Muscle of back (tissue), 3 donors: ENCODE measurements at regions not wholly inside any gene's neighbourhood (a gene's known extent, or its start where the extent isn't known, plus 50 kb on each side); places are given as distances from the start of the nearest gene placed in this dataset.

Experiments used
- DNase-seq, 3 donors: peaks; one replicate each; pipeline versions ENCODE4 v3.0.0 to v3.0.0-alpha.2; 2013

GRCh38 chr3:43894176-43895049, 203.7 kb downstream of the ABHD5 start:
- peak; percentile 66 to 94 (median 90) for DNase-seq

- no peak for DNase-seq
Observed at GRCh38 chr3:43895573-43895972, 204.8 kb downstream of the ABHD5 start.

GRCh38 chr3:43902415-43902814, 211.7 kb downstream of the ABHD5 start:
- no peak for DNase-seq

- no peak for DNase-seq
Observed at GRCh38 chr3:43905157-43905556, 214.4 kb downstream of the ABHD5 start.

GRCh38 chr3:43906849-43907507, 216.2 kb downstream of the ABHD5 start:
- no peak for DNase-seq

GRCh38 chr3:43907508-43907858, 216.7 kb downstream of the ABHD5 start:
- DNase-seq = no peak

- DNase-seq = no peak
Observed at GRCh38 chr3:43908456-43908855, 217.7 kb downstream of the ABHD5 start.

- no peak for DNase-seq
Observed at GRCh38 chr3:43909149-43909548, 218.4 kb downstream of the ABHD5 start.

- no peak for DNase-seq
Observed at GRCh38 chr3:43910750-43911149, 220.0 kb downstream of the ABHD5 start.

- DNase-seq = no peak
Observed at GRCh38 chr3:43913036-43913948, 222.6 kb downstream of the ABHD5 start.

GRCh38 chr3:43914269-43914668, 223.5 kb downstream of the ABHD5 start:
- DNase-seq = no peak

GRCh38 chr3:43915546-43915945, 224.8 kb downstream of the ABHD5 start:
- DNase-seq = no peak

- DNase-seq = no peak
Observed at GRCh38 chr3:43917361-43917760, 226.6 kb downstream of the ABHD5 start.

- DNase-seq = no peak
Observed at GRCh38 chr3:43919029-43919428, 228.3 kb downstream of the ABHD5 start.

GRCh38 chr3:43921056-43921648, 230.4 kb downstream of the ABHD5 start:
- no peak for DNase-seq

GRCh38 chr3:43922374-43922773, 231.6 kb downstream of the ABHD5 start:
- no peak for DNase-seq

- no peak for DNase-seq
Observed at GRCh38 chr3:43923104-43923882, 232.6 kb downstream of the ABHD5 start.

GRCh38 chr3:43926055-43926454, 235.3 kb downstream of the ABHD5 start:
- no peak for DNase-seq

GRCh38 chr3:43932921-43933320, 242.2 kb downstream of the ABHD5 start:
- peak; percentile 21 to 74 (median 62) for DNase-seq

- no peak for DNase-seq
Observed at GRCh38 chr3:43948013-43948412, 257.3 kb downstream of the ABHD5 start.

GRCh38 chr3:43949594-43949993, 258.9 kb downstream of the ABHD5 start:
- DNase-seq = no peak
